NT2/D1 (cell line): ENCODE measurements at regions not wholly inside any gene's neighbourhood (a gene's known extent, or its start where the extent isn't known, plus 50 kb on each side); places are given as distances from the start of the nearest gene placed in this dataset.

ENCODE experiments used
- SUZ12 ChIP-seq: IDR thresholded peaks from 2 replicates; pipeline ENCODE4 v1.6.1; 2011; ENCODE audit not compliant: insufficient read length, insufficient read depth; ENCODE audit errors: extremely low read depth
- ZNF274 ChIP-seq: IDR thresholded peaks from 2 replicates; pipeline ENCODE4 v1.6.1; 2011; ENCODE audit warnings: mild to moderate bottlenecking, low read depth, low read length

GRCh38 chr3:127418560-127419147, 130.8 kb upstream of the PRR20G start:
- TF ChIP-seq ZNF274 (no peak), SUZ12 (no peak)
